ENCODE measurements at regions not wholly inside any gene's neighbourhood (a gene's known extent, or its start where the extent isn't known, plus 50 kb on each side); places are given as distances from the start of the nearest gene placed in this dataset.

GRCh38 chr2:220300806-220301205 is 673.4 kb downstream of the SLC4A3 start:
- no peak for TF ChIP-seq CTCF (IDR thresholded peaks at IDR 0.05; ENCODE audit: low read depth, low read length, poor library complexity, severe bottlenecking)
- no peak for TF ChIP-seq EZH2phosphoT487 (IDR thresholded peaks at IDR 0.05; ENCODE audit: borderline replicate concordance, low read length)
